Activated naive CD8-positive, alpha-beta T cell treated with anti-CD3 and anti-CD28 coated beads, Interleukin-2, amount 50 U/mL, for 24 hours (primary cell): ENCODE measurements at regions not wholly inside any gene's neighbourhood (a gene's known extent, or its start where the extent isn't known, plus 50 kb on each side); places are given as distances from the start of the nearest gene placed in this dataset.

Source experiments
- ATAC-seq: fragments of 150-1000 bp; cut with Tn5 transposase; one replicate; pipeline ENCODE4 v1.10.0; 2021
- DNase-seq: peaks from one replicate; pipeline ENCODE4 v3.0.0; 2021
- H3K27ac Mint-ChIP-seq: one replicate; pipeline ENCODE4 v1.8.0; 2021; ENCODE audit warnings: mild to moderate bottlenecking, mixed read lengths
- H3K27me3 Mint-ChIP-seq: one replicate; pipeline ENCODE4 v1.8.0; 2021; ENCODE audit warnings: mixed read lengths
- H3K36me3 Mint-ChIP-seq: one replicate; pipeline ENCODE4 v1.8.0; 2021; ENCODE audit warnings: low read depth, mixed read lengths
- H3K4me1 Mint-ChIP-seq: one replicate; pipeline ENCODE4 v1.8.0; 2021; ENCODE audit warnings: mixed read lengths
- H3K4me3 Mint-ChIP-seq: one replicate; pipeline ENCODE4 v1.8.0; 2021; ENCODE audit warnings: mild to moderate bottlenecking, moderate library complexity, mixed read lengths
- H3K9me3 Mint-ChIP-seq: one replicate; pipeline ENCODE4 v1.8.0; 2021; ENCODE audit warnings: mixed read lengths

- H3K36me3 Mint-ChIP-seq: no peaks in the 10 kb centered on the region
- H3K9me3 Mint-ChIP-seq: no peaks in the 10 kb centered on the region
- H3K4me1 Mint-ChIP-seq: peaks cover 13% of the 10 kb centered on the region
- no peak overlapping the region for H3K4me3 Mint-ChIP-seq
- ATAC-seq: no peak
- H3K27me3 Mint-ChIP-seq: no peaks in the 10 kb centered on the region
- H3K27ac Mint-ChIP-seq: no peak overlapping the region
- no peak for DNase-seq
Measured at GRCh38 chr4:38603652-38604051, 60.3 kb upstream of the KLF3 start.

DNA sequence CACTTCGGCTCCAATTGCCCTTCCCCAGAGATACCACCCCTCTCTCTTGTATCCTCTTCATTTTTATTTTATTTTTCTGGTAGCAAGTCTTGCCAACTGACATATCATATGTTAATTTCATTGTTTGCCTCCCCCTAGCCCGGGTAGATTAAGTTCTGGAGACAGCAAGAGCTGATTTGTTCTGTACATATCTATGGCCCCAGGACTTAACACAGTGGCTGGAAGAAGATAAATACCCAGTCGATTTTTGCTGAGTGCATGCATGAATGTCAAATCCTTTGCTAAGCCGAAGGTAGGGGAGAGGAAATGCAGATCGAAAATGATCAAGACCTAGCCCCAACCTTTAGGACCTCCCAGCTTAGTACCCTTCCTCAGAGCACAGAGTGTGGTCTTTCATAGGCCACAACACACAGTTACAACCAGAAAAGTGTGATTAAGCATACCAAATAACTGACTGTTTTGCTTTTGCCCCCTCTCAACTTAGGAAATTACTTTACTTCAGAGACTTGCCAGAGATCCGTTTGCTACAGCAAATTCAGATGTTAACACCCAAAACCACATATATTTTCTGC lies 58.7 kb upstream of the KLF3 start:
- DNase-seq: no peak
- no peak overlapping the region for H3K27ac Mint-ChIP-seq
- no peak for ATAC-seq
- no peak overlapping the region for H3K4me3 Mint-ChIP-seq
- H3K36me3 Mint-ChIP-seq: no peaks in the 10 kb centered on the region
- H3K9me3 Mint-ChIP-seq: no peaks in the 10 kb centered on the region
- H3K27me3 Mint-ChIP-seq: no peaks in the 10 kb centered on the region
- H3K4me1 Mint-ChIP-seq: peaks cover 18% of the 10 kb centered on the region

- Mint-ChIP-seq H3K9me3 (no peaks in the 10 kb centered on the region), H3K4me3 (no peak overlapping the region), H3K36me3 (no peaks in the 10 kb centered on the region), H3K4me1 (peaks cover 18% of the 10 kb centered on the region), H3K27ac (no peak overlapping the region), H3K27me3 (no peaks in the 10 kb centered on the region)
- DNase-seq (no peak), ATAC-seq (peak; percentile 33)
Measured at GRCh38 chr4:38605753-38606586, 58.0 kb upstream of the KLF3 start.

- no peak for DNase-seq
- H3K36me3 Mint-ChIP-seq: no peaks in the 10 kb centered on the region
- H3K27me3 Mint-ChIP-seq: no peaks in the 10 kb centered on the region
- H3K27ac Mint-ChIP-seq: no peak overlapping the region
- no peak overlapping the region for H3K4me3 Mint-ChIP-seq
- no peak for ATAC-seq
- no peaks in the 10 kb centered on the region for H3K9me3 Mint-ChIP-seq
- peaks cover 18% of the 10 kb centered on the region for H3K4me1 Mint-ChIP-seq
Measured at GRCh38 chr4:38606587-38606905, 57.5 kb upstream of the KLF3 start.

GRCh38 chr4:38609614-38610013 lies 54.4 kb upstream of the KLF3 start:
- peaks cover 16% of the 10 kb centered on the region for H3K4me1 Mint-ChIP-seq
- no peaks in the 10 kb centered on the region for H3K36me3 Mint-ChIP-seq
- no peak for DNase-seq
- H3K4me3 Mint-ChIP-seq: no peak overlapping the region
- no peak overlapping the region for H3K27ac Mint-ChIP-seq
- ATAC-seq: no peak
- no peaks in the 10 kb centered on the region for H3K27me3 Mint-ChIP-seq
- H3K9me3 Mint-ChIP-seq: no peaks in the 10 kb centered on the region

- Mint-ChIP-seq H3K4me3 (no peak overlapping the region), H3K36me3 (no peaks in the 10 kb centered on the region), H3K27me3 (no peaks in the 10 kb centered on the region), H3K9me3 (no peaks in the 10 kb centered on the region), H3K4me1 (peaks cover 14% of the 10 kb centered on the region), H3K27ac (no peak overlapping the region)
- ATAC-seq (no peak), DNase-seq (no peak)
Measured at GRCh38 chr4:38610521-38610920, 53.5 kb upstream of the KLF3 start.

DNA sequence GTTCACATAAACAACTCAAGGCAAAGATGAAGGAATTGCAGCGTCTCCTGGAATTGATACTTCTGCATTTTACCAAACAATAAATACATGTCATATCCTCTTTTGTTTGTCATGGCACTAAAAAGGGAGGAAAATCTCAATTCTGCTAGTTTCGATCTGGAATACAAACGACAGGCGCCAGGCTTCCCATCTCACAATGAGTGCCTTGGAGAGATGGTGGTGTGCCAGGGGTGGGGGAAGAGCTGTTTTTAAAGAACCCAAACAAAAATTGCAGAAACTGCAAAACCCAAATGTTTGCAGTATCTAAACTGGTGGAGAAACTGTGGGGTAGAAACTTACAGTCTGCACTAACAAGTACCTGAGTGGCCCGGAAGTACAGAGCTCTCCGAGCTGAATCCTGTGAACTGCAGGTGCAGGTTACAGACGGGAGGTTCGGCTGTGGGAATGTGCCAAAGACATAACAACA lies 53.0 kb upstream of the KLF3 start:
- H3K36me3 Mint-ChIP-seq: no peaks in the 10 kb centered on the region
- no peak overlapping the region for H3K27ac Mint-ChIP-seq
- H3K27me3 Mint-ChIP-seq: no peaks in the 10 kb centered on the region
- H3K4me3 Mint-ChIP-seq: no peak overlapping the region
- DNase-seq (no peak), ATAC-seq (no peak)
- no peaks in the 10 kb centered on the region for H3K9me3 Mint-ChIP-seq
- peaks cover 11% of the 10 kb centered on the region for H3K4me1 Mint-ChIP-seq

DNA sequence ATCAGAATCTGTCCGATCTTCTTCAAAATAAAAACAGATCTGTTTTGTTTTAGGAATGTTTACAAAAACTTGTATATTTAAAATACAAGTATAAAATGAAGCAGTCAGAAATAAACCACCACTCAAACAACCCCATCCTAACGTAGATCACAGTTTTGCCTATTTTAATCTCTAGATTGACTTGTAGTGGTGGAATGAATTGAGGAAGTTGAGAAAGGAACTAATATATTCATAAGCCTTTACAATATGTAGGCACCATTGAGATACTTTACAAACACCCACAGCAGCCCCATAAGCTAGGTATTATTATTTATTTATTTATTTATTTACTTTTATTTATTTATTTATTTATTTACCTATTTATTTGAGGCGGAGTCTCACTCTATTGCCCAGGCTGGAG lies 52.3 kb upstream of the KLF3 start:
- H3K36me3 Mint-ChIP-seq: no peaks in the 10 kb centered on the region
- no peaks in the 10 kb centered on the region for H3K9me3 Mint-ChIP-seq
- peaks cover 7% of the 10 kb centered on the region for H3K4me1 Mint-ChIP-seq
- H3K27ac Mint-ChIP-seq: no peak overlapping the region
- no peak overlapping the region for H3K4me3 Mint-ChIP-seq
- no peaks in the 10 kb centered on the region for H3K27me3 Mint-ChIP-seq
- no peak for ATAC-seq
- DNase-seq: no peak

GRCh38 chr4:38612646-38613414 lies 51.2 kb upstream of the KLF3 start:
- H3K27ac Mint-ChIP-seq: no peak overlapping the region
- ATAC-seq (no peak), DNase-seq (no peak)
- H3K4me1 Mint-ChIP-seq: peaks cover 7% of the 10 kb centered on the region
- H3K4me3 Mint-ChIP-seq: no peak overlapping the region
- H3K9me3 Mint-ChIP-seq: no peaks in the 10 kb centered on the region
- H3K36me3 Mint-ChIP-seq: no peaks in the 10 kb centered on the region
- no peaks in the 10 kb centered on the region for H3K27me3 Mint-ChIP-seq
